Pons (tissue), 1 donor: ENCODE measurements at regions not wholly inside any gene's neighbourhood (a gene's known extent, or its start where the extent isn't known, plus 50 kb on each side); places are given as distances from the start of the nearest gene placed in this dataset.

Source experiments
- DNase-seq: peaks from one replicate; pipeline ENCODE4 v3.0.0-alpha.2; 2016; ENCODE audit warnings: low spot score

DNA sequence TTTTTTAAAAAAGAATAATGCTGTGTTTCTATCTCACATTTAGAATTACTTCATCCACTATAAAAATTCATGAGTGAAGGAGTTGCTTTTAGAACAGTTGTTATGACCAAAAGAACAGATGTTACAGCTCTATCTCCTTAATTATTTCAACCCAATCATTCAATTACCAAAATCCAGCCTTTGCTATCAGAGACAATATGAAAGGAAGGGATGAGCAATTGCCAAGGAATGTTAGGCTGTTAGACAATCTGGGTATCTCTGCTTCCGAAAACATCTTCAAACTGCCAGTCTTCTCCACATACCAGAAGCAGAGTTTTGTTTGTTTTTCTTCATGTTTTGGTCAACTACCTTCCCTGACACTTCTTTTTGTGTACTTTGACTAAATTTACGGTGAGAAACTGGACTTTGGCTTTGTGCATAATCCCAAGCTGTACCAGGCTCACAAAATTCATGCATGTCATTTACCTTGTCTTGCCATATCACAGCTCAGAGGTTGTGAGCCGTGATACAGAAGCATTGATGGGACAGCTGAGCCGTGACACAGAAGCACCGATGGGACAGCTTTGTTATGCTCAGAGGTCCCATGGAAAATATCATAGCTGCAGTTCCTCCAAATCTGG is 405.5 kb downstream of the KIF4B start:
- DNase-seq = no peak

- DNase-seq = no peak
Measured at GRCh38 chr5:155430192-155430591, 416.6 kb downstream of the KIF4B start.

GRCh38 chr5:155434267-155434666 is 420.7 kb downstream of the KIF4B start:
- DNase-seq = peak; percentile 28

- DNase-seq = peak; percentile 46
Measured at GRCh38 chr5:155434681-155435080, 421.1 kb downstream of the KIF4B start.

DNA sequence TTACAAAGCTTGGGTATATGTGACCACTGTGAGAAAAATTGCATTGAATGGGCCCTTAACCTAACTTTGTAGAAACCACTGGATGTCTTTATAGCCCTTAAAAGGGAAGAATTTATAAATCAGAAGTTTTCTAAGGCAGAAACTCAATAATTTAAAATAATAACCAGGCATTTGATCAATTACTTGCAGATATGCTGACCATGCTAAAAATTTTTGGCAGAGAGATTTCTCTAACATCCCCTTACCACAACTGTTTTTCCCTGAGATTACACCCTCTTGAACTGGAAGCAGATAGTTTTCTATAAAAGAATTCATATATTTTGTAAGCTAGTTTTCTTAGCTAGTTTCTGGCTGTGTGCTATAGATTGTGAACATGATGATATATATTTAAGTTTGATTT is 428.3 kb downstream of the KIF4B start:
- no peak for DNase-seq

GRCh38 chr5:155451106-155451505 is 437.6 kb downstream of the KIF4B start:
- DNase-seq = no peak

- no peak for DNase-seq
Measured at GRCh38 chr5:155455791-155456514, 442.4 kb downstream of the KIF4B start.

DNA sequence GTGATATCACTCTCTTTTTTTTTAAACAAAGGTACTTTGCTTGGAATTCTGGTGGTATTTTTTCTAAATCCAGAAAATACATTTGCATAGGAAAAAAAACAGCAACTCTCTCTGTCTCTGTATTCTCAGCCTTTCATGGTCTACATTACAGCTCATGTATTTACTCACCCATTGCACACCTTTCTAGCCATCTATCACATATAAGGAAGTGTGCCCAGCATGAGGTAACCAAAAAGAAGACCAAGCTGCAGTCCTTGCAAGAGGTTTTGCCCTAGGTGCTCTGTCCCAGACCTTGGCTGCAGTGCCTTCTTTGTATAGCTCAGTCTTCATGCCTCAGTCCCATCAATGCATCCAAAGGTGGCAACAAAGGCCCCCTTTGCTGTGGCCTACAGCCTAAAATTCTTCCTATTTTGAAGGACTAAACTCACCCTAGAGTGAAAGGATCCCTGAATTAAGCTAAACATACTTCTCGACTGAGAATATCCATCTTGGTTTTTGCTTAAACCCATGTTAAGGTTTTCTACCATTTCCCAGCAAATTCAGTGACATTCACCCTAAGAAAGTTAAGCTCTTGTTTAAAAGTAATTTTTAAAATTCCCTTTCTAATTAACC is 446.4 kb downstream of the KIF4B start:
- no peak for DNase-seq

DNA sequence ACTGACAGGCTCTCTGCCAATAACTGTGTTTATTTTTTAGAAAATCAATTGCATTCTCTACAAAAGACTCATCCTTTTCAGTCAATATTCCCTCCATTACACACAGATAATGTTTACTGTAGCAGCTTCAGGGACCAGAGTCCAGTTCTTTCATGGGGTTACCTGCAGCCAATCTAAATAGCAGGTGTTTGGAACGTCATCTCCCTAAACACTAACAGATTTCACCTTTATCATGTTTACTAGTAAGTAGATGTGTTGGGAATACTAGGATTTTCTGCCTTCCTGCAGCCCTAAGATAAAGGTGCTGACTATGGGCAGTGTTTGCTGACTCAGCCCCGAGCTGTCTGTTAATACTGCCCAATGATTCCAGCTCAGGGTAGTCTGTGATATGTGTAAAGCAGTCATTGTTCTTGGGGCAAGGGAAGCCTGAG is 447.0 kb downstream of the KIF4B start:
- no peak for DNase-seq

DNA sequence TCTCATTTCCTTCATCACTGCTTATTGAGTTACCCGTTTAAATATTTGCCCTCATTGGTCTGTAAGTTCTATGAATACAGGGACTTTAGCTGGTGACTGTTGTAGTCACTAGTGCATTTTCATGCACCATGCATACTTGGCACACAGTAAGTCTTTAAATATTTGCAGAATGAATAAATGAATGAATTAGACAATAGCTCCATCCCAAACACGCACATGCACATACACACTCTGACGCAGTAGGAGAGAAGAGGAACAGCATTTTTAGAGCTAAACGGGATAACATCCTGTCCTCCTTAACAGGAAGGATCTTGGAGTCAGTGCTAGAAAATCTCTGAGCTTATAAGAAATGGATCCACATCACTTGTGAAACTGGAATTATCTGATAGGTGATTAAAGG is 447.7 kb downstream of the KIF4B start:
- DNase-seq = no peak

DNA sequence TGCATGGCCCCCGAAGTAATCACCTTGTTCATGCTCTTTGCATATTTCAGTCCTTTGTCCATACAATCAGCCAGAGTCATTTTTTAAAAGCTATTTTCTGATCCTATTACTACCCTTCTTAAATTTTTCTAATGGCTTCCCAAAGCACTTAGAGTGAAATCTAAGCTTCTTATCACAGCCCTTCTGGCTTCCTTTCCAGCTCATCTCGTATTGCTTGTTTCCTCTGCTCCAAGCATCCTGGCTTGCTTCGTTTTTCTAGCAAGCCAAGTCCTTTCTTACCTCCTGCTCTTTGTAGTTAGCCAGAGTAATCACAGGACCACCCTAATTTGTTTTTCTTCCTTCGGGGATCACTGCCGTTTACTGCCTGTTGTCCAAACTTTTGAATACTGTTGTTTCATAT is 453.3 kb downstream of the KIF4B start:
- no peak for DNase-seq

DNA sequence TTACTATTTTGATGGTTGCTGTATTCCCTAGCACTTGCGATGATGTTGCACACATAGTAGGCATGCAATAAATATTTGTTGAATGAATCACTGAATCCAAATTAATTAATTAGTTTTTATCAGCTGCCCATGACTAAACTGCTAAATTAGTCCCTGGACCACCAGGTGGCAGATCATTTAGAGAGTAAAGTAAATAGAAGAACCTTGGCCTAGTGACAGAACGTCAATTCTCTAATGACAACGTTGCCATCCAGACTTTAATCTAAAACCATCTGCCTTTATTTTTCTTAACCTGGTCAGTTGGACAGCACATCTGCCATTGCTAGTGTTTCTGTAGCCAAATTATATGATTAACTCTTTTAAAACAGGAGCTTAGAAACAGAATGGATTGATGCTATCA is 457.5 kb downstream of the KIF4B start:
- no peak for DNase-seq

DNA sequence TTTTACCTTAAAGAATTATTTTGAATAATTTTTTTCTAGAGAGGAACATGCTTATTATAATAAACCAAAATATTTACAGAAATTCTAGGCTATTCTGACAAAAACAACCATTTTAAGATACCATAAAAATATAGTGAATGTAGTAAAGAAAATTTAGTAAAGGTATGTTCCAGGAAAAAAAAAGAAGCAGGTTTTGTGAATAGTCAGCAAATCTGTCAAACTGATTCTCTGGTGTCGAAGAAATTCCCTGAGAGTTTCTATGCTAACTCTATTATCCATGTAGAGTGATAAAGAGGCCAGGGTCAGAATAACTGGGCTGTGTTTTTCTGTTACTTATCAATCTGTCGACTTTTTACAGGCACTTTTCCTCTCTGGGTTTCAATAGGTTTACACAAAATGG is 459.2 kb downstream of the KIF4B start:
- no peak for DNase-seq

GRCh38 chr5:155475318-155475717 is 461.8 kb downstream of the KIF4B start:
- no peak for DNase-seq

- no peak for DNase-seq
Measured at GRCh38 chr5:155480731-155481131, 467.2 kb downstream of the KIF4B start.

GRCh38 chr5:155481182-155481581 is 467.6 kb downstream of the KIF4B start:
- DNase-seq = no peak

- no peak for DNase-seq
Measured at GRCh38 chr5:155482428-155482827, 468.9 kb downstream of the KIF4B start.

DNA sequence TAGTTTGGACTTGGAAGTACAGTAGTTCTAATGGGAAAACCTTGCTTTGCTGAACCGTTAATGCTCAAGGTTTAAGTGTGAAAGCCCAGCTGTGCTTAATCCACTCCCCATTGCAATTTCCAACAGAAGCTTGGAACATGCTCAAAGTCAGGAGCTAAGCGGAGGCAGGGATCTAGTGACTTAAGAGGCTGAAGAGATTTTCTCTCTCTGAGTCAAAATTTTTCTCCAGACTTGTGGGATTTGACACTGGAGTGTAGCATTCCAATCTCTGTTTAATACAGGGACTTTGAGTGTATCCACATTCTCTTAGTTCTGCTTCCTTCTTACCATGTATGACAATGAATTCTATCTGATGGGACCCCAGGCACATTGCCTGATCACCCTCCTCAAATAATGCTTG is 471.8 kb downstream of the KIF4B start:
- no peak for DNase-seq

GRCh38 chr5:155489949-155490348 is 476.4 kb downstream of the KIF4B start:
- no peak for DNase-seq

DNA sequence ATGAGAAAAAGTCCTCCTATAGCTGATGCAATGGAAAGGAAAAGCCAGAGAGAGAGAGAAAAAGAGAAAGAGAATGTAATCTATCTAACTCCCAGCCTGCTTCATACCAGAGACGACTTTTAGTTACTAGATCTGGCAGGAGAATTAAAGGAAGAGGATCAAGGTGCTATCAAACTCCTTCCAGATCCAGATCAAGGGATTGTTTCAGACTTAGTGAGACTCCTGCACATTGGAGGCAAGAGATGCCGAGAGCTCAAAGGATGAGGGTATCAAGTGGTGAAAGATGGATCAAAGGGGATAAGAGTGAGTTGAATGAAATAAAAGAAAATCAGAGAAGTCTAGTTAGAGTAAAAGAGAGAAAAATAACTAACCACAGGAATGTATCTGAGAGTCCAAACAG is 478.6 kb downstream of the KIF4B start:
- DNase-seq = no peak

DNA sequence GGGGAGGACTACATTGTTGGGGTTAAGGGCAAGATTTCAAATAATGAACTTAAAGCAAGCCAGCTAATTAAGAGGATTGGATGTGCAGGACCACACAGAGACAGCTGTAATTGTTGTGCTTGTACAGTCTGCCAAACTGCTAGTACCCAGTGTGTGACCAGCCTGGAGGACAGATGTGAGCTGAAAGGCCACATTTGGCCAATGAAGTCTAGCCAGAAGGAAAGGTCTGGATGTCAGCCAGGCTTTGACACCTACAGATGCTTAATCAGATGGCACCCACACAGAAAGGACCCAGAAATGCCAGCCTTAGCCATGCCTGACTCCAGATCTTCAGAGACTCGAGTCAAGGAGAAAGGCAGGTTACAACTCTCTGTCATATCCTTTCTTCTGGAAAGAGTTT is 491.1 kb downstream of the KIF4B start:
- no peak for DNase-seq

DNA sequence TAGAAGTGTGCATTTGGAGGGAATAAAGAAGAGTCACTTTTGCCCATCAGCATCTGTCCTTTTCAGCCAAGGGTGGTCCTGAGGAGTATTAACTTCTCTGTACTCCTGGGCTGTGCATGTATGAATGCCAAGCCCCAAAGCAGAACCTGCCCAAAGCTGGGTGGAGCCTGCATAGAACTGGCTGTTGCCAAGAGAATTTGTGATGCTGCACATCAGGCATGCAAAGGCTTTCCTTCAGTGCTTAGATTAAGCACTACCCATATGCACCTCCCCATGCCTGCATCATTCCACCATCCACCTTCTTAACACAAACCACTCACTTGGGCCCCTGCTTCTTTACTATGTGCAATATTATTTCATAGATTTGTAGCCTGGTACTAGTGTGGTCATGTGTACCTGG is 493.8 kb downstream of the KIF4B start:
- DNase-seq = no peak

DNA sequence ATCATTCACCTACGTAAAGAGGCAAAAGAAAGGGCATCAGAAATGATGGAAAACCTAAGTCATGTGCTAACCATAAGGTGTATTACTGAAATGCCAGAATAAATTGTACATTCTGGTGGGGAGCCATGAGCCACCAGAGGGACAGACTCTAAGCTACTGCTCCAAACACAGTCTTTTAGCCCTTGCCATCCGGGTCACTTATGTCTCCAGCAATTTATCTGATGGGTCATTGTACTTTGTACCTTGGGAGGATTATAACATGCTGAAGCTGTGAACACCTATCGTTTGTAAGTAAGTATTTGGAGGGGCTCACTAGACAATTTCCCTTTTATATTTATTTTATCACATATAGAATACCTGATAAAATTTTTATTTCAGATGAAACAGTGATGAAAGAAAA is 495.1 kb downstream of the KIF4B start:
- DNase-seq = no peak

DNA sequence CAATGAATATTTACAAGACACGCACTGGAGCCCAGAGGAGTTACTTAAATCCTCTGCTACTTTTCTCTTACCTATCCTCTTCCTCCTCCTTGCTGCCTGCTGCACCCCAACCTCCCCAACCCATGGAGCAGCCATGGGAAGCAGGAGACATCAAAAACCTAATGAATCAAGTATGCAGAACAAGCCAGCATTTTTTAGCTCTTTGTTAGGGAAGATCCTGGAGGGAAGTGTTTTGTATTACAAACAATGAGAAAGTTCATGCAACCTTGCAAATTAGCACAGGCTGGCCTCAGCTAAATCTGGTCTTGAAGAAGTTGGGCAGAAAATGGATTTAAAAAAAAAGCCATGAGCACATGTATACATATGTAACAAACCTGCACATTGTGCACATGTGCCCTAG is 498.8 kb downstream of the KIF4B start:
- DNase-seq = no peak
